ENCODE measurements at regions not wholly inside any gene's neighbourhood (a gene's known extent, or its start where the extent isn't known, plus 50 kb on each side); places are given as distances from the start of the nearest gene placed in this dataset.

DNA sequence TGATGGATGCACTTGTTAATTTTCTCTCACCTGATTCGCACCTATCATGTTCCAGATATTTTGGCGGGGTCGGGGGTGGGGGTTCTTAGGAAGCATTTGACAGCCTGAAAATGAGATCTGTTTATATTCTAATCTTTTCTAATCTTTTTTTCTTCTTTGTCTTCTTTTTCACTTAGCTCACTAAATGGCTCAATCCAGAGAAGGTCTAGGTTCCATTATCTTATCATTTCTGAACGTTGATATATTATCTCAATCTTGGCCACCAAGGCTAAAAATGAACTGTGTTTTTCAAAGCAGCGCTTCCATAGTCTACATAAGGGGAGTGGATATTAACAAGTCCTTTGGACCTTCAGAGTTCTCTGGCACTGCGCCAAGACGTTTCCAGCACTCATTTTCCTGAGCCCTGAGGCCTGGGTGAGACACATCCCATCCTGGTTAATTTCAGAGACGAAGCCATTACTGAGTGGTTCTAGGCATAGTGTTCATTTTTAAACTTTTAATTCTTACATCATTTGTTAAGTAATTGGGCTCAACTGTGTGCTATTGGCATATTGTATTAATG, 229.0 kb downstream of the SOX11 start:
- intact Hi-C loops (cut with DNase I; ENCODE audit: low total_unique reads), result no loop called here
- peaks cover 0 to 29% (median 13%) of the 10 kb centered on the region in 8 donors for H3K9me3 ChIP-seq
- H3K27me3 ChIP-seq (replicated peaks in 1 of 7), result no peaks in the 10 kb centered on the region
- no peaks in the 10 kb centered on the region for H3K4me1 ChIP-seq
- no peaks in the 10 kb centered on the region for H3K36me3 ChIP-seq
- H3K27ac ChIP-seq, result no peak overlapping the region
- H3K4me3 ChIP-seq, result no peak overlapping the region
- no peak for DNase-seq
- TF ChIP-seq, protein P1, sequence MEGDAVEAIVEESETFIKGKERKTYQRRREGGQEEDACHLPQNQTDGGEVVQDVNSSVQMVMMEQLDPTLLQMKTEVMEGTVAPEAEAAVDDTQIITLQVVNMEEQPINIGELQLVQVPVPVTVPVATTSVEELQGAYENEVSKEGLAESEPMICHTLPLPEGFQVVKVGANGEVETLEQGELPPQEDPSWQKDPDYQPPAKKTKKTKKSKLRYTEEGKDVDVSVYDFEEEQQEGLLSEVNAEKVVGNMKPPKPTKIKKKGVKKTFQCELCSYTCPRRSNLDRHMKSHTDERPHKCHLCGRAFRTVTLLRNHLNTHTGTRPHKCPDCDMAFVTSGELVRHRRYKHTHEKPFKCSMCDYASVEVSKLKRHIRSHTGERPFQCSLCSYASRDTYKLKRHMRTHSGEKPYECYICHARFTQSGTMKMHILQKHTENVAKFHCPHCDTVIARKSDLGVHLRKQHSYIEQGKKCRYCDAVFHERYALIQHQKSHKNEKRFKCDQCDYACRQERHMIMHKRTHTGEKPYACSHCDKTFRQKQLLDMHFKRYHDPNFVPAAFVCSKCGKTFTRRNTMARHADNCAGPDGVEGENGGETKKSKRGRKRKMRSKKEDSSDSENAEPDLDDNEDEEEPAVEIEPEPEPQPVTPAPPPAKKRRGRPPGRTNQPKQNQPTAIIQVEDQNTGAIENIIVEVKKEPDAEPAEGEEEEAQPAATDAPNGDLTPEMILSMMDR (IDR thresholded peaks at IDR 0.05 in 8 of 11, conservative IDR thresholded peaks at IDR 0.05 in 3 of 11), result no peak
- TF ChIP-seq POLR2A (IDR thresholded peaks at IDR 0.05) (no peak), POLR2AphosphoS5 (IDR thresholded peaks at IDR 0.05) (no peak)
- 71 to 86% (median 79%) methylated on average over 8 of the region's 8 CpGs for WGBS, 5 donors

DNA sequence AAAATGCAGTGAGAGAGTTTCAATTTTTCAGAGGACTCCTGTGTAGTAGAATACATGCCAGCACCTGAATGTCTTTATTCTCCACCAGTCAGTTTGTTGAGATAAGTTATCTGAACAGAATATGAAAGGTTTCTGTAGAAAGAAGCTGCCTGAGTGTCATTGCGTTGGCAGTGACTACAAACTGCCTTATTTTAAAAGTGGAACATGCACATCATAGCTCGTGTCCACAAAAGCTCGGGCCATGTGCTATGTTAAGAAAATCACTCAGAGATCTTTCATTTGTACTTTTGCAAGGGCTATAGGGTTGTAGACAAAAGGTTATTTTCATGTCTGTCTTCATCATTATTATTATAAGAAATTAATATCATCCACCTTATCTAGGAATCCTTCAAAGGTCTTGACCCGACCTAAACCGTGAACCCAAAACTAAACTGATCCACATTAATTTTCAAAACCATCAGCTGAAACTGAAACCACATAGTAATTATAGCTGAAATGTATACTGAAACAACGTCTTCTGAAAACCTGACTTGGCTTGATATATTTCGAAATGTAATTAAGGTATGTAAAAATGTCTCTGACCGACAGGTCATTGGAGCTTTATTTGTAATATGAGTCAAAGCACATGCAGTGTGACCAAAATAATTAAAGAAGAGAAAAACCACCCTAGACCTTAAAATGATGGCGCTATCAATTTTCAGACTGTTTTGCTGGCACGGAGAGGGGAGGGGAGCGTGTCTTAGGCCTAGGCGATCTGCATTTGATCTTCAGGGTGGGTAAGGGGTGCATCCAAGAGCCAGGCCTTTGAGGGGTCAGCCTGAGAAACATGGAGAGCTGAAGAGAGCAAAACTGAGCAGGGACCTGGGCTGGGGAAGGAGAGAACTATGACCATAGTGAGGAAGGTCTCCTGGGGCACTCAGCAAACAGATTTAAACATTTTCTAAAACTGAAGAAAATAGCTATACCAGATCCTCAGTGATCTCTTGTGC, 232.1 kb downstream of the SOX11 start:
- 76 to 91% (median 87%) methylated on average over 12 of the region's 12 CpGs for WGBS, 5 donors
- Histone ChIP-seq H3K4me3 (no peak overlapping the region), H3K36me3 (no peaks in the 10 kb centered on the region), H3K4me1 (no peaks in the 10 kb centered on the region), H3K27me3 (replicated peaks in 1 of 7) (no peaks in the 10 kb centered on the region), H3K9me3 (peaks cover 0 to 7% (median 1%) of the 10 kb centered on the region in 8 donors), H3K27ac (no peak overlapping the region)
- intact Hi-C loops (cut with DNase I; ENCODE audit: low total_unique reads), result no loop called here
- DNase-seq, result no peak
- TF ChIP-seq POLR2AphosphoS5 (IDR thresholded peaks at IDR 0.05) (no peak), POLR2A (IDR thresholded peaks at IDR 0.05) (no peak)
- TF ChIP-seq, protein P1 (IDR thresholded peaks at IDR 0.05 in 8 of 11, conservative IDR thresholded peaks at IDR 0.05 in 3 of 11), result no peak

DNA sequence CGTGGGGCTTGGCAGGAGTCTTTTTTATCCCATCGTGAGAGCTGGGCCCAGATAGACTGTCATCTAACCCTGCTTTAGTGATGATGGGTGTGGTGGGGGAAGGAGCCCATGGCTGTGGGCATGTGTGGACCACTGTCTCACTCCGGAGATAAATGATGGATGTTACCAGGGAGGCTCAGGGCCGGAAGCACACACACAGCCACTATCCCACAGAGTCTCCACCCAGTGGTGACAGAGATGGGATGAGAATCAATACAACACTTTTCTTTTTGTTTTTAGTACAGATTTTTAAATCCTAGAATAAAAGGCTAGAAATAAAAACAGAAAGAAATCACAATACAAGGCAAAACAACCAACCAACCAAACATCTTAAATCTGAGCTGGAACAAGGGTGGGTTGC, 233.4 kb downstream of the SOX11 start:
- Histone ChIP-seq H3K27me3 (replicated peaks in 1 of 7) (no peaks in the 10 kb centered on the region), H3K4me3 (no peak overlapping the region), H3K4me1 (no peaks in the 10 kb centered on the region), H3K9me3 (peaks cover 0 to 15% (median 8%) of the 10 kb centered on the region in 8 donors), H3K36me3 (no peaks in the 10 kb centered on the region), H3K27ac (no peak overlapping the region)
- DNase-seq, result no peak
- 78 to 85% (median 80%) methylated on average over 4 of the region's 4 CpGs for WGBS, 5 donors
- TF ChIP-seq POLR2AphosphoS5 (IDR thresholded peaks at IDR 0.05) (no peak), POLR2A (IDR thresholded peaks at IDR 0.05) (no peak)
- TF ChIP-seq, protein P1 (IDR thresholded peaks at IDR 0.05 in 8 of 11, conservative IDR thresholded peaks at IDR 0.05 in 3 of 11), result no peak
- intact Hi-C loops (cut with DNase I; ENCODE audit: low total_unique reads), result no loop called here

Data from spleen (tissue), 11 donors.